CD14-positive monocyte (primary cell): ENCODE measurements at regions not wholly inside any gene's neighbourhood (a gene's known extent, or its start where the extent isn't known, plus 50 kb on each side); places are given as distances from the start of the nearest gene placed in this dataset.

Experiments
- DNase-seq, 3 donors: peaks; one replicate each; pipeline ENCODE4 v3.0.0-alpha.2; 2011 to 2022
- H2AFZ ChIP-seq: 2 replicates; pipeline ENCODE4 v1.6.0; 2012; ENCODE audit warnings: mild to moderate bottlenecking, low read depth, low read length, inconsistent platforms; ENCODE audit not compliant: insufficient read depth, poor library complexity, severe bottlenecking
- H3K27ac ChIP-seq, 2 donors: 1 replicate in 1 of 2; 2 replicates in 1 of 2; pipeline ENCODE4 v1.5.1; 2012 to 2013; ENCODE audit warnings: low read length in 2 of 2, control low read depth in 1 of 2, inconsistent platforms in 1 of 2, low read depth in 1 of 2, mild to moderate bottlenecking in 1 of 2
- H3K27me3 ChIP-seq, 2 donors: one replicate each; pipeline versions ENCODE4 v1.6.0 to v1.6.1; 2011 to 2013; ENCODE audit warnings: low read length in 2 of 2; ENCODE audit not compliant: control insufficient read depth in 2 of 2, insufficient read depth in 2 of 2
- H3K36me3 ChIP-seq, 2 donors: replicated peaks in 1 of 2; 1 replicate in 1 of 2; 2 replicates in 1 of 2; pipeline versions ENCODE4 v1.5.1 to v1.6.1; 2012 to 2013; ENCODE audit warnings: low read length in 2 of 2, control low read depth in 1 of 2, inconsistent platforms in 1 of 2, mild to moderate bottlenecking in 1 of 2; ENCODE audit not compliant: insufficient read depth in 2 of 2, control insufficient read depth in 1 of 2
- H3K4me1 ChIP-seq, 2 donors: 1 replicate in 1 of 2; 2 replicates in 1 of 2; pipeline versions ENCODE4 v1.5.1 to v1.6.1; 2012 to 2013; ENCODE audit warnings: low read length in 2 of 2, control low read depth in 1 of 2, inconsistent platforms in 1 of 2, mild to moderate bottlenecking in 1 of 2, moderate library complexity in 1 of 2; ENCODE audit not compliant: insufficient read depth in 2 of 2, control insufficient read depth in 1 of 2
- H3K4me2 ChIP-seq: replicated peaks from 2 replicates; pipeline ENCODE3; 2012; ENCODE audit warnings: low read length, moderate library complexity, mild to moderate bottlenecking; ENCODE audit not compliant: poor library complexity, severe bottlenecking; ENCODE audit errors: extremely low read depth
- H3K4me3 ChIP-seq, 3 experiments: fragments of 200-600 bp in 1 of 3; sonication (generic) in 1 of 3; replicated peaks in 1 of 3; 1 replicate in 2 of 3; 2 replicates in 1 of 3; pipeline ENCODE4 v1.5.1; 2011 to 2013; ENCODE audit warnings: low read length in 3 of 3, mild to moderate bottlenecking in 3 of 3, control low read depth in 2 of 3, low read depth in 2 of 3, inconsistent platforms in 1 of 3, moderate library complexity in 1 of 3
- H3K79me2 ChIP-seq: 2 replicates; pipeline ENCODE4 v1.6.0; 2012; ENCODE audit warnings: mild to moderate bottlenecking, control low read depth, inconsistent platforms, low read length, moderate library complexity; ENCODE audit not compliant: insufficient read depth
- H3K9ac ChIP-seq: 2 replicates; pipeline ENCODE4 v1.6.0; 2017; ENCODE audit warnings: low read length, mild to moderate bottlenecking; ENCODE audit not compliant: insufficient read depth, poor library complexity, severe bottlenecking
- H3K9me3 ChIP-seq, 2 donors: replicated peaks in 1 of 2; 1 replicate in 1 of 2; 2 replicates in 1 of 2; pipeline versions ENCODE4 v1.5.1 to v1.6.1; 2012 to 2013; ENCODE audit warnings: low read length in 2 of 2, control low read depth in 1 of 2; ENCODE audit not compliant: control insufficient read depth in 1 of 2, insufficient read depth in 1 of 2
- H4K20me1 ChIP-seq: 2 replicates; pipeline ENCODE4 v1.6.0; 2012; ENCODE audit warnings: mild to moderate bottlenecking, low read length, control low read depth, moderate library complexity; ENCODE audit not compliant: insufficient read depth
- H3K27ac Mint-ChIP-seq, 7 donors: one replicate each; pipeline ENCODE4 v1.8.0; 2020; ENCODE audit warnings: mild to moderate bottlenecking in 7 of 7, mixed read lengths in 7 of 7, moderate library complexity in 6 of 7, inconsistent platforms in 2 of 7
- H3K27me3 Mint-ChIP-seq, 3 donors: one replicate each; pipeline ENCODE4 v1.8.0; 2021 to 2022; ENCODE audit warnings: low read depth in 3 of 3, mild to moderate bottlenecking in 3 of 3, mixed read lengths in 3 of 3, moderate library complexity in 3 of 3, inconsistent platforms in 1 of 3
- H3K36me3 Mint-ChIP-seq, 2 donors: one replicate each; pipeline ENCODE4 v1.8.0; 2020; ENCODE audit warnings: mixed read lengths in 2 of 2, inconsistent platforms in 1 of 2, mild to moderate bottlenecking in 1 of 2
- H3K4me1 Mint-ChIP-seq: one replicate; pipeline ENCODE4 v1.8.0; 2020; ENCODE audit warnings: mild to moderate bottlenecking, mixed read lengths
- H3K4me3 Mint-ChIP-seq, 2 donors: one replicate each; pipeline ENCODE4 v1.8.0; 2020; ENCODE audit warnings: mild to moderate bottlenecking in 2 of 2, mixed read lengths in 2 of 2, moderate library complexity in 1 of 2
- H3K9me3 Mint-ChIP-seq, 7 donors: one replicate each; pipeline ENCODE4 v1.8.0; 2020 to 2022; ENCODE audit warnings: mixed read lengths in 7 of 7, mild to moderate bottlenecking in 6 of 7, moderate library complexity in 6 of 7, inconsistent platforms in 2 of 7
- WGBS: methylation state at CpG from one replicate; pipeline ENCODE4 v1.1.5; 2013; ENCODE audit warnings: missing lambda C conversion rate; ENCODE audit not compliant: insufficient coverage; 5-methylcytosine and 5-hydroxymethylcytosine counted together
- intact Hi-C, 2 donors: fragments of 100-400 bp; cut with micrococcal nuclease; formaldehyde crosslinking; loops; one replicate each; pipeline versions ENCODE4 v1.15.0 to v1.15.1; 2023
- TF ChIP-seq, protein P1 (sequence below): fragments of 200-600 bp; IDR thresholded peaks from one replicate; pipeline ENCODE4 v1.8.0; 2022; ENCODE audit warnings: antibody characterized with exemption, mild to moderate bottlenecking

GRCh38 chr3:36025232-36025631, 355.1 kb upstream of the STAC start:
- TF ChIP-seq, protein P1, sequence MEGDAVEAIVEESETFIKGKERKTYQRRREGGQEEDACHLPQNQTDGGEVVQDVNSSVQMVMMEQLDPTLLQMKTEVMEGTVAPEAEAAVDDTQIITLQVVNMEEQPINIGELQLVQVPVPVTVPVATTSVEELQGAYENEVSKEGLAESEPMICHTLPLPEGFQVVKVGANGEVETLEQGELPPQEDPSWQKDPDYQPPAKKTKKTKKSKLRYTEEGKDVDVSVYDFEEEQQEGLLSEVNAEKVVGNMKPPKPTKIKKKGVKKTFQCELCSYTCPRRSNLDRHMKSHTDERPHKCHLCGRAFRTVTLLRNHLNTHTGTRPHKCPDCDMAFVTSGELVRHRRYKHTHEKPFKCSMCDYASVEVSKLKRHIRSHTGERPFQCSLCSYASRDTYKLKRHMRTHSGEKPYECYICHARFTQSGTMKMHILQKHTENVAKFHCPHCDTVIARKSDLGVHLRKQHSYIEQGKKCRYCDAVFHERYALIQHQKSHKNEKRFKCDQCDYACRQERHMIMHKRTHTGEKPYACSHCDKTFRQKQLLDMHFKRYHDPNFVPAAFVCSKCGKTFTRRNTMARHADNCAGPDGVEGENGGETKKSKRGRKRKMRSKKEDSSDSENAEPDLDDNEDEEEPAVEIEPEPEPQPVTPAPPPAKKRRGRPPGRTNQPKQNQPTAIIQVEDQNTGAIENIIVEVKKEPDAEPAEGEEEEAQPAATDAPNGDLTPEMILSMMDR = no peak
- Histone ChIP-seq H3K27ac (no peak overlapping the region), H3K36me3 (no peaks in the 10 kb centered on the region), H3K4me3 (no peak overlapping the region), H4K20me1 (no peaks in the 10 kb centered on the region), H2AFZ (no peak overlapping the region), H3K4me2 (no peak overlapping the region), H3K79me2 (no peaks in the 10 kb centered on the region), H3K9ac (no peak overlapping the region), H3K4me1 (no peaks in the 10 kb centered on the region), H3K27me3 (no peaks in the 10 kb centered on the region), H3K9me3 (peaks cover 0 to 7% of the 10 kb centered on the region in 2 donors)
- H3K36me3 Mint-ChIP-seq = no peaks in the 10 kb centered on the region
- H3K4me1 Mint-ChIP-seq = no peaks in the 10 kb centered on the region
- WGBS = no CpG with 5 or more reads among the region's 3 CpGs
- peaks cover 0 to 13% (median 4%) of the 10 kb centered on the region in 7 donors for H3K9me3 Mint-ChIP-seq
- DNase-seq = no peak
- no peak overlapping the region for H3K4me3 Mint-ChIP-seq
- H3K27ac Mint-ChIP-seq = no peak overlapping the region
- intact Hi-C loops = no loop called here
- no peaks in the 10 kb centered on the region for H3K27me3 Mint-ChIP-seq

GRCh38 chr3:36032180-36033047, 347.9 kb upstream of the STAC start:
- H3K36me3 ChIP-seq = no peaks in the 10 kb centered on the region
- no peak overlapping the region for H3K27ac ChIP-seq
- H3K9ac ChIP-seq = no peak overlapping the region
- Mint-ChIP-seq H3K9me3 (peaks cover 0 to 8% (median 6%) of the 10 kb centered on the region in 7 donors), H3K27me3 (no peaks in the 10 kb centered on the region), H3K4me1 (no peaks in the 10 kb centered on the region), H3K36me3 (no peaks in the 10 kb centered on the region), H3K27ac (no peak overlapping the region), H3K4me3 (no peak overlapping the region)
- no peak overlapping the region for H2AFZ ChIP-seq
- 60% methylated on average over 1 of the region's 6 CpGs for WGBS
- TF ChIP-seq, protein P1 = no peak
- no peak overlapping the region for H3K4me3 ChIP-seq
- H3K4me2 ChIP-seq = no peak overlapping the region
- intact Hi-C loops = no loop called here
- no peaks in the 10 kb centered on the region for H3K27me3 ChIP-seq
- H3K9me3 ChIP-seq = no peaks in the 10 kb centered on the region
- no peaks in the 10 kb centered on the region for H4K20me1 ChIP-seq
- no peak for DNase-seq
- H3K79me2 ChIP-seq = no peaks in the 10 kb centered on the region
- no peaks in the 10 kb centered on the region for H3K4me1 ChIP-seq
